ENCODE measurements at regions not wholly inside any gene's neighbourhood (a gene's known extent, or its start where the extent isn't known, plus 50 kb on each side); places are given as distances from the start of the nearest gene placed in this dataset.

- Histone ChIP-seq H3K36me3 (replicated peaks in 1 of 2; ENCODE audit: control insufficient read depth in 1 of 2, insufficient read depth in 2 of 2, low read length in 2 of 2) (no peaks in the 10 kb centered on the region), H2AFZ (ENCODE audit: insufficient read depth, low read depth, low read length, poor library complexity, severe bottlenecking) (no peak overlapping the region), H3K9me3 (replicated peaks in 1 of 2; ENCODE audit: control insufficient read depth in 1 of 2, insufficient read depth in 1 of 2, low read length in 2 of 2) (peaks cover 0 to 4% of the 10 kb centered on the region in 2 donors), H3K27me3 (ENCODE audit: control insufficient read depth in 2 of 2, insufficient read depth in 2 of 2, low read length in 2 of 2) (no peaks in the 10 kb centered on the region), H3K79me2 (ENCODE audit: insufficient read depth, low read length) (no peaks in the 10 kb centered on the region), H3K4me3 (replicated peaks in 1 of 3; ENCODE audit: low read depth in 2 of 3, low read length in 3 of 3) (no peak overlapping the region), H3K9ac (ENCODE audit: insufficient read depth, low read length, poor library complexity, severe bottlenecking) (no peak overlapping the region), H3K4me1 (ENCODE audit: control insufficient read depth in 1 of 2, insufficient read depth in 2 of 2, low read length in 2 of 2) (no peaks in the 10 kb centered on the region), H3K27ac (ENCODE audit: low read depth in 1 of 2, low read length in 2 of 2) (no peak overlapping the region), H4K20me1 (ENCODE audit: insufficient read depth, low read length) (no peaks in the 10 kb centered on the region), H3K4me2 (replicated peaks; ENCODE audit: extremely low read depth, low read length, poor library complexity, severe bottlenecking) (no peak overlapping the region)
- no peak for TF ChIP-seq CTCF (IDR thresholded peaks at IDR 0.05)
- WGBS (ENCODE audit: insufficient coverage), result no CpG with 5 or more reads among the region's 2 CpGs
- intact Hi-C loops (cut with micrococcal nuclease), result no loop called here
- Mint-ChIP-seq H3K27ac (no peak overlapping the region), H3K4me3 (no peak overlapping the region), H3K27me3 (ENCODE audit: low read depth in 3 of 3) (no peaks in the 10 kb centered on the region), H3K9me3 (peaks cover 0 to 7% (median 2%) of the 10 kb centered on the region in 7 donors), H3K4me1 (no peaks in the 10 kb centered on the region), H3K36me3 (no peaks in the 10 kb centered on the region)
- no peak for DNase-seq
Measured at GRCh38 chr1:95380909-95381308, 146.9 kb downstream of the RWDD3 start.

- DNase-seq, result no peak
- H3K36me3 ChIP-seq (replicated peaks in 1 of 2; ENCODE audit: control insufficient read depth in 1 of 2, insufficient read depth in 2 of 2, low read length in 2 of 2), result no peaks in the 10 kb centered on the region
- H3K27me3 Mint-ChIP-seq (ENCODE audit: low read depth in 3 of 3), result no peaks in the 10 kb centered on the region
- H3K9ac ChIP-seq (ENCODE audit: insufficient read depth, low read length, poor library complexity, severe bottlenecking), result no peak overlapping the region
- no peaks in the 10 kb centered on the region for H3K4me1 Mint-ChIP-seq
- no peaks in the 10 kb centered on the region for H3K27me3 ChIP-seq (ENCODE audit: control insufficient read depth in 2 of 2, insufficient read depth in 2 of 2, low read length in 2 of 2)
- no peaks in the 10 kb centered on the region for H3K4me1 ChIP-seq (ENCODE audit: control insufficient read depth in 1 of 2, insufficient read depth in 2 of 2, low read length in 2 of 2)
- H3K9me3 ChIP-seq (replicated peaks in 1 of 2; ENCODE audit: control insufficient read depth in 1 of 2, insufficient read depth in 1 of 2, low read length in 2 of 2), result peaks cover 0 to 4% of the 10 kb centered on the region in 2 donors
- H3K27ac Mint-ChIP-seq, result no peak overlapping the region
- WGBS (ENCODE audit: insufficient coverage), result 66% methylated on average over 2 of the region's 4 CpGs
- H3K36me3 Mint-ChIP-seq, result no peaks in the 10 kb centered on the region
- H3K9me3 Mint-ChIP-seq, result peaks cover 0 to 11% (median 2%) of the 10 kb centered on the region in 7 donors
- H3K27ac ChIP-seq (ENCODE audit: low read depth in 1 of 2, low read length in 2 of 2), result no peak overlapping the region
- no peak overlapping the region for H3K4me3 ChIP-seq (replicated peaks in 1 of 3; ENCODE audit: low read depth in 2 of 3, low read length in 3 of 3)
- intact Hi-C loops (cut with micrococcal nuclease), result no loop called here
- H3K79me2 ChIP-seq (ENCODE audit: insufficient read depth, low read length), result no peaks in the 10 kb centered on the region
- no peak overlapping the region for H2AFZ ChIP-seq (ENCODE audit: insufficient read depth, low read depth, low read length, poor library complexity, severe bottlenecking)
- H4K20me1 ChIP-seq (ENCODE audit: insufficient read depth, low read length), result no peaks in the 10 kb centered on the region
- H3K4me3 Mint-ChIP-seq, result no peak overlapping the region
- TF ChIP-seq CTCF (IDR thresholded peaks at IDR 0.05), result no peak
- H3K4me2 ChIP-seq (replicated peaks; ENCODE audit: extremely low read depth, low read length, poor library complexity, severe bottlenecking), result no peak overlapping the region
Measured at GRCh38 chr1:95382000-95382786, 148.2 kb downstream of the RWDD3 start.

Data from CD14-positive monocyte (primary cell).